Kidney epithelial cell (primary cell): ENCODE measurements at regions not wholly inside any gene's neighbourhood (a gene's known extent, or its start where the extent isn't known, plus 50 kb on each side); places are given as distances from the start of the nearest gene placed in this dataset.

Experiments
- DNase-seq: peaks from one replicate; pipeline ENCODE4 v3.0.0-alpha.2; 2010; ENCODE audit warnings: low read depth
- H3K27me3 ChIP-seq: 2 replicates; pipeline ENCODE4 v1.6.0; 2011; ENCODE audit warnings: low read length; ENCODE audit not compliant: control insufficient read depth, insufficient read depth
- H3K36me3 ChIP-seq: 2 replicates; pipeline ENCODE4 v1.5.1; 2011; ENCODE audit warnings: low read length; ENCODE audit not compliant: control insufficient read depth, insufficient read depth
- H3K4me3 ChIP-seq: 2 replicates; pipeline ENCODE4 v1.5.1; 2011; ENCODE audit warnings: low read depth, mild to moderate bottlenecking, control low read depth, low read length
- CTCF ChIP-seq: IDR thresholded peaks from 2 replicates; pipeline ENCODE4 v1.5.1; 2011; ENCODE audit warnings: mild to moderate bottlenecking, moderate library complexity, low read length, control low read depth, inconsistent platforms; ENCODE audit not compliant: insufficient read depth, poor library complexity, severe bottlenecking

- Histone ChIP-seq H3K27me3 (no peaks in the 10 kb centered on the region), H3K4me3 (no peak overlapping the region), H3K36me3 (no peaks in the 10 kb centered on the region)
- DNase-seq, result no peak
- no peak for TF ChIP-seq CTCF
These were observed 182.9 kb downstream of the LY86 start for GRCh38 chr6:6771224-6771945.

- TF ChIP-seq CTCF, result no peak
- H3K36me3 ChIP-seq, result no peaks in the 10 kb centered on the region
- H3K27me3 ChIP-seq, result no peaks in the 10 kb centered on the region
- no peak for DNase-seq
- no peak overlapping the region for H3K4me3 ChIP-seq
These were observed 183.4 kb downstream of the LY86 start for GRCh38 chr6:6771964-6772363.

DNA sequence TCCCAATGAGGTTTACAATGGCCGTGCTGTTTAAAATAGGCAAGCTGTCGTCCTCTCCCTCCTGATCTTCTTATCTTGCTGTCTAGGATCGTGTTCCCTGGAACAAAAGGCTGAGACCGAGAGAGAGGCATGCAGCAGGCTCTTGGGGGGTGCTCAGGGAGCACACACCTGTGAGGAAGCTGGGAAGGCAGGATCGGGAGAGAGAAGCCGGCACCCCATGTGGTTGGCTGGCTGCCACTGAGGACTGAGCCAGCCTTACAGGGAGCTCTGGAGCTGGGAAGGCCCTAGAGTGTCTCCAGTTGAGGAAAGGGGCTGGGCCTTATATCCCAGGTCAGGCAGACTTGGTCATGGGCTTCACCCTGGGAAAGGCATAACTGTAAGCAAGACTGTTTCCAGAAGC is 184.2 kb downstream of the LY86 start:
- DNase-seq, result no peak
- Histone ChIP-seq H3K36me3 (no peaks in the 10 kb centered on the region), H3K4me3 (no peak overlapping the region), H3K27me3 (no peaks in the 10 kb centered on the region)
- TF ChIP-seq CTCF, result no peak

DNA sequence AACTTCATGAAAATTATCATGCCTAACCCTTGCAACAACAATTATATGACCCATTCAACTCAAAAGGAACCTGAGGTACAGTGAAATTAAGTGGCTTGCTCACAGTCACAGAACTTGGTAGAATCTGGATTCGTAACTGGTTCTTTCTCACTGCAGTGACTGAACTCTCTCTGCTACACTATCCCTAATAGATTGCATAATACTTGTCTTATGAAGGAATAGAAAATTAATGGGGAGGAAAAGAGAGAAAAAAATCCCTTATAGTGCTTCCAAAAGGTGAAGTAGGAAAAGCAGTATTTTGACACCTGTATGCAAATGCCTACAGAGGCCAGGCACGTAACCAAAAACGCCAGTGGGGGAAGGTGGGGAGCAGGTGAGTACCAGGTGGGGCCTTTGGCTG is 186.6 kb downstream of the LY86 start:
- no peak for TF ChIP-seq CTCF
- Histone ChIP-seq H3K4me3 (no peak overlapping the region), H3K36me3 (no peaks in the 10 kb centered on the region), H3K27me3 (no peaks in the 10 kb centered on the region)
- DNase-seq, result no peak

DNA sequence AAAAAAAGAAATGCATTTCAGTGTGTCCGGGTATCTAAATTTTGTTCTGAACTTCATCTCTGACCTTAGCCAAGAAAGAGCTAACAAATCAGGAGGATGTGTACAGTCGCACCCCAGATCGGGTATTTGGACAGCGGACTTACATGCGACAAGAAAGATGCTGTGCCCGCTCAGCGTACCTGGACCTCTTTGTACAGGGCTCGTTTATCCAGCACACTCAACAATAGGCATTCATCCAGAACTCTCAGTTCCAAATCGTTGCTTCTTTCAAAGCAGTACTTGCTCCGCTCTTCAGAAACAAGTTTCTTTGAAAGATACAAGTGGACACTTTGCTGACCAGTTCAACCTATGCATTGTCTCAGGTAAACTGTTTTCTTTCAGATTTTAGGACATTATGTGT is 191.7 kb downstream of the LY86 start:
- H3K27me3 ChIP-seq, result no peaks in the 10 kb centered on the region
- H3K4me3 ChIP-seq, result no peak overlapping the region
- no peak for DNase-seq
- no peaks in the 10 kb centered on the region for H3K36me3 ChIP-seq
- no peak for TF ChIP-seq CTCF

- Histone ChIP-seq H3K36me3 (no peaks in the 10 kb centered on the region), H3K27me3 (no peaks in the 10 kb centered on the region), H3K4me3 (no peak overlapping the region)
- TF ChIP-seq CTCF, result no peak
- DNase-seq, result peak; percentile 67
These were observed 192.8 kb downstream of the LY86 start for GRCh38 chr6:6781172-6781872.
